Hepatocyte (in vitro differentiated cells): ENCODE measurements at regions not wholly inside any gene's neighbourhood (a gene's known extent, or its start where the extent isn't known, plus 50 kb on each side); places are given as distances from the start of the nearest gene placed in this dataset.

ENCODE experiments used
- CTCF ChIP-seq: fragments of 200-600 bp; sonication (generic); IDR thresholded peaks from 2 replicates; pipeline ENCODE4 v1.5.1; 2016; ENCODE audit warnings: antibody characterized with exemption, mild to moderate bottlenecking; ENCODE audit not compliant: poor library complexity
- EZH2 ChIP-seq: fragments of 200-600 bp; sonication (generic); IDR thresholded peaks from 2 replicates; pipeline ENCODE4 v1.6.1; 2016; ENCODE audit warnings: antibody characterized with exemption, mild to moderate bottlenecking, borderline replicate concordance
- EZH2phosphoT487 ChIP-seq: fragments of 200-600 bp; sonication (generic); IDR thresholded peaks from one replicate; pipeline ENCODE4 v1.6.1; 2018; ENCODE audit warnings: antibody characterized with exemption, mild to moderate bottlenecking, low read depth, moderate library complexity; ENCODE audit not compliant: unreplicated experiment, severe bottlenecking

DNA sequence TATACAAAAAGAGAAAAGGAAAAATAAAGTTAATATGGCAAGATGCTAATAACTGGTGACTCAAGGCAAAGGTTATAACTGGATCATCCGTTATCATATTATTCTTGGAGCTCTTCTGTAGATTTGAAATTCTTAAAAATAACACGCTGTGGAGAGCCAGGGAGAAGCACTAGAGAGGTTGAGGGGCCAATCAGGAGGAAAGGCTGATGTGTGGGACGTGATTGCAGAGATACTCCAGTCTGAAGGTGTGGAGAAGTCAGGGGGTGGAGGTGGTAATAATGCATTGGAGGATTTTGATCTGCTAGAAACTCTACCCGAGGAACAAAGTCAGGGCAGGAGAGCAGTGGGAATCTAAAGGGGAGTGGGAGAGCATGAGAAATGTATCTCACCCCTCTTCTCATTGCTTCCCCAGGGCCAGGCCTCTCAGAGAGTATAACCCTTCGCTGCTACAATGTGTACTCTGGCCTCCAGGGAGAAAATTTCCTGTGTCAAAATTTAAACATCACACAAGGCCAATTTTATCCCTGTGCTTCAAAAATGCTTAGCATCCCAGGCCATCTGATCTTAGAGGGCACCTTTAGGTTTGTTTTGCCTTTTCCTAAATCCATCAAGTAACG, 211.5 kb upstream of the SEMA6D start:
- TF ChIP-seq CTCF (no peak), EZH2 (no peak), EZH2phosphoT487 (no peak)
